ENCODE measurements at regions not wholly inside any gene's neighbourhood (a gene's known extent, or its start where the extent isn't known, plus 50 kb on each side); places are given as distances from the start of the nearest gene placed in this dataset.

- peak; percentile 96 to 99 (median 99) for DNase-seq
- WGBS, 2 donors = 40 to 59% methylated on average over 4 of the region's 4 CpGs
- Histone ChIP-seq H3K4me3 (no peak overlapping the region), H3K9me3 (ENCODE audit: control insufficient read depth in 4 of 4, insufficient read depth in 3 of 4, low read length in 3 of 4) (peaks cover 0 to 2% (median 0%) of the 10 kb centered on the region in 4 donors), H3K9ac (ENCODE audit: insufficient read depth in 1 of 2, low read length in 2 of 2) (no peak overlapping the region), H3K36me3 (ENCODE audit: control insufficient read depth in 4 of 4, insufficient read depth in 4 of 4, low read length in 4 of 4) (no peaks in the 10 kb centered on the region), H3K27me3 (ENCODE audit: control insufficient read depth in 3 of 3, insufficient read depth in 3 of 3, low read length in 2 of 3) (no peaks in the 10 kb centered on the region), H3K27ac (ENCODE audit: low read depth in 1 of 2, low read length in 1 of 2) (peak overlapping the region in 1 of 2 donors; percentile 43), H3K4me1 (ENCODE audit: control insufficient read depth in 5 of 5, insufficient read depth in 5 of 5, low read length in 5 of 5) (peaks cover 0 to 66% (median 21%) of the 10 kb centered on the region in 5 donors)
- peak; percentile 16 for ATAC-seq (ENCODE audit: insufficient read depth, low FRiP score)
- TF ChIP-seq, protein P1, sequence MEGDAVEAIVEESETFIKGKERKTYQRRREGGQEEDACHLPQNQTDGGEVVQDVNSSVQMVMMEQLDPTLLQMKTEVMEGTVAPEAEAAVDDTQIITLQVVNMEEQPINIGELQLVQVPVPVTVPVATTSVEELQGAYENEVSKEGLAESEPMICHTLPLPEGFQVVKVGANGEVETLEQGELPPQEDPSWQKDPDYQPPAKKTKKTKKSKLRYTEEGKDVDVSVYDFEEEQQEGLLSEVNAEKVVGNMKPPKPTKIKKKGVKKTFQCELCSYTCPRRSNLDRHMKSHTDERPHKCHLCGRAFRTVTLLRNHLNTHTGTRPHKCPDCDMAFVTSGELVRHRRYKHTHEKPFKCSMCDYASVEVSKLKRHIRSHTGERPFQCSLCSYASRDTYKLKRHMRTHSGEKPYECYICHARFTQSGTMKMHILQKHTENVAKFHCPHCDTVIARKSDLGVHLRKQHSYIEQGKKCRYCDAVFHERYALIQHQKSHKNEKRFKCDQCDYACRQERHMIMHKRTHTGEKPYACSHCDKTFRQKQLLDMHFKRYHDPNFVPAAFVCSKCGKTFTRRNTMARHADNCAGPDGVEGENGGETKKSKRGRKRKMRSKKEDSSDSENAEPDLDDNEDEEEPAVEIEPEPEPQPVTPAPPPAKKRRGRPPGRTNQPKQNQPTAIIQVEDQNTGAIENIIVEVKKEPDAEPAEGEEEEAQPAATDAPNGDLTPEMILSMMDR (IDR thresholded peaks at IDR 0.05; ENCODE audit: control extremely low read depth, extremely low read depth) = no peak
These were observed 507.9 kb downstream of the RPS24 start for GRCh38 chr10:78541481-78542140.

DNA sequence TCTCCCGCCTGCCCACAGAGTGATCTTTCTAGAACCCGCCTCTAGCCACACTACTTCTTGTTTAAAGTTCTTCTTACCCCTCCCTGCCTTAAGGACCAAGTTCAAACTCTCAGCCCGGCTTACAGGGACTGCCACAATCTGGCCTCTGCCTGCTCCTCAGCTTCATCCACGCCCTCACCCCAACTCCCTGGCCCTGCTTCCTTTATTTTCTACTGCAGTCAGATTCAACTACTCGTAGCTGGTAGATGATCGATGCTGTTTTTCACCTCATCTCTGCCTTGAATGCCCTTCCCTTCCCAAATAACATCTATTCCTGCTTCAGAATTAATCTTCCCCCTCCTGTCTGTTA lies 508.5 kb downstream of the RPS24 start:
- 73 to 79% methylated on average over 6 of the region's 6 CpGs for WGBS, 2 donors
- no peaks in the 10 kb centered on the region for H3K36me3 ChIP-seq (ENCODE audit: control insufficient read depth in 4 of 4, insufficient read depth in 4 of 4, low read length in 4 of 4)
- no peaks in the 10 kb centered on the region for H3K27me3 ChIP-seq (ENCODE audit: control insufficient read depth in 3 of 3, insufficient read depth in 3 of 3, low read length in 2 of 3)
- DNase-seq = no peak
- TF ChIP-seq, protein P1 (IDR thresholded peaks at IDR 0.05; ENCODE audit: control extremely low read depth, extremely low read depth) = no peak
- H3K4me1 ChIP-seq (ENCODE audit: control insufficient read depth in 5 of 5, insufficient read depth in 5 of 5, low read length in 5 of 5) = peaks cover 0 to 64% (median 21%) of the 10 kb centered on the region in 5 donors
- H3K4me3 ChIP-seq = no peak overlapping the region
- H3K9me3 ChIP-seq (ENCODE audit: control insufficient read depth in 4 of 4, insufficient read depth in 3 of 4, low read length in 3 of 4) = peaks cover 0 to 2% (median 0%) of the 10 kb centered on the region in 4 donors
- peak overlapping the region in 1 of 2 donors; percentile 85 for H3K27ac ChIP-seq (ENCODE audit: low read depth in 1 of 2, low read length in 1 of 2)
- ATAC-seq (ENCODE audit: insufficient read depth, low FRiP score) = peak; percentile 30
- H3K9ac ChIP-seq (ENCODE audit: insufficient read depth in 1 of 2, low read length in 2 of 2) = no peak overlapping the region

DNA sequence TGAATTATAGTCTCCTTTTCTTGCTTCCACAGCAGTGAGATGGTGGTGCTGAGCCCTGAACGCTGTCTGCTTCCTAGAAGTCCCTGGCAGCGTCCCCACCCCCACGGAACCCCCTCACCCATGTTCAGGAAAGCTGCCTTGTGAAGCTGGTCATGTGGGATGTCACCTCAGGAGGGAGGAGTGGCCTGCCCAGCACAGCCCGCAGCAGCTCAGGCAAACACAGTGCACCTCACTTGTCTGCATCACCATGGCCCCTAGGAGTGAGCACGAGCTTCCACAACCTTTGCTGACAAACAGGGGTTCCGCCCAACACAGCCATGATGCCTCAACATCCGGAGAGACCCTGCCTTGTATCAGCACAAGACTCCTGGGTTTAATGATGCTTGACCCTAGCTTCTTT lies 508.9 kb downstream of the RPS24 start:
- Histone ChIP-seq H3K9ac (ENCODE audit: insufficient read depth in 1 of 2, low read length in 2 of 2) (no peak overlapping the region), H3K27me3 (ENCODE audit: control insufficient read depth in 3 of 3, insufficient read depth in 3 of 3, low read length in 2 of 3) (no peaks in the 10 kb centered on the region), H3K4me1 (ENCODE audit: control insufficient read depth in 5 of 5, insufficient read depth in 5 of 5, low read length in 5 of 5) (peaks cover 0 to 64% (median 21%) of the 10 kb centered on the region in 5 donors), H3K36me3 (ENCODE audit: control insufficient read depth in 4 of 4, insufficient read depth in 4 of 4, low read length in 4 of 4) (no peaks in the 10 kb centered on the region), H3K9me3 (ENCODE audit: control insufficient read depth in 4 of 4, insufficient read depth in 3 of 4, low read length in 3 of 4) (peaks cover 0 to 2% (median 0%) of the 10 kb centered on the region in 4 donors), H3K27ac (ENCODE audit: low read depth in 1 of 2, low read length in 1 of 2) (peak overlapping the region in 1 of 2 donors; percentile 85), H3K4me3 (no peak overlapping the region)
- 70 to 84% methylated on average over 7 of the region's 7 CpGs for WGBS, 2 donors
- DNase-seq (peak in 1 of 3 donors; percentile 53), ATAC-seq (ENCODE audit: insufficient read depth, low FRiP score) (no peak)
- TF ChIP-seq, protein P1 (IDR thresholded peaks at IDR 0.05; ENCODE audit: control extremely low read depth, extremely low read depth) = no peak

All from lung (tissue), 11 donors.